ENCODE measurements at regions not wholly inside any gene's neighbourhood (a gene's known extent, or its start where the extent isn't known, plus 50 kb on each side); places are given as distances from the start of the nearest gene placed in this dataset.

DNA sequence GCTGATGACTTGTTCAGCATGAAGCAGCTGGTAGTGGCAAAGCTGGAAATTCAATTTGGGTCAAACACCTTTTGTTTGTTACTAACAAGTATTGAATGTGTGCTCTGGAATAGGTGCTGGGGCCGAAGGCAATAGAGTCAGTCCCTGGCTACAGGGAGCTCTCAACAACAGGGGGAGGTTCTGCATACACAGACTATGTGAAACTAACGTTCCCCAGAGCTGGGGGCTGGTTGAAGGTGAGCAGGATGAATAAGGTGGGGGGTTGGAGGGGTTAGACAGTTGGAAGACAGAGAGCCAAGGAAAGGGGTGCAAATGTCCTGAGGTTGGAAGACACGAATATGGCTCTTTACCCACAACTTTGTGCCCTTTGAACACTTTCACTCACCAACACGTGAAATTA is 84.1 kb upstream of the PLPP4 start:
- TF ChIP-seq, protein P1, sequence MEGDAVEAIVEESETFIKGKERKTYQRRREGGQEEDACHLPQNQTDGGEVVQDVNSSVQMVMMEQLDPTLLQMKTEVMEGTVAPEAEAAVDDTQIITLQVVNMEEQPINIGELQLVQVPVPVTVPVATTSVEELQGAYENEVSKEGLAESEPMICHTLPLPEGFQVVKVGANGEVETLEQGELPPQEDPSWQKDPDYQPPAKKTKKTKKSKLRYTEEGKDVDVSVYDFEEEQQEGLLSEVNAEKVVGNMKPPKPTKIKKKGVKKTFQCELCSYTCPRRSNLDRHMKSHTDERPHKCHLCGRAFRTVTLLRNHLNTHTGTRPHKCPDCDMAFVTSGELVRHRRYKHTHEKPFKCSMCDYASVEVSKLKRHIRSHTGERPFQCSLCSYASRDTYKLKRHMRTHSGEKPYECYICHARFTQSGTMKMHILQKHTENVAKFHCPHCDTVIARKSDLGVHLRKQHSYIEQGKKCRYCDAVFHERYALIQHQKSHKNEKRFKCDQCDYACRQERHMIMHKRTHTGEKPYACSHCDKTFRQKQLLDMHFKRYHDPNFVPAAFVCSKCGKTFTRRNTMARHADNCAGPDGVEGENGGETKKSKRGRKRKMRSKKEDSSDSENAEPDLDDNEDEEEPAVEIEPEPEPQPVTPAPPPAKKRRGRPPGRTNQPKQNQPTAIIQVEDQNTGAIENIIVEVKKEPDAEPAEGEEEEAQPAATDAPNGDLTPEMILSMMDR (conservative IDR thresholded peaks at IDR 0.05; ENCODE audit: low read length) = no peak
- no peak for TF ChIP-seq EZH2phosphoT487 (IDR thresholded peaks at IDR 0.05; ENCODE audit: borderline replicate concordance, low read depth, low read length)
